ENCODE measurements at regions not wholly inside any gene's neighbourhood (a gene's known extent, or its start where the extent isn't known, plus 50 kb on each side); places are given as distances from the start of the nearest gene placed in this dataset.
"Not testable (repeated sequence)": the region's sequence is repeated elsewhere in the genome, so short reads cannot be mapped to it uniquely, and the experiment has no call there.

- TF ChIP-seq POLR2A, CTCF (IDR thresholded peaks at IDR 0.05): not testable (repeated sequence)
Measured at GRCh38 chr13:63236667-63237396, 1821.2 kb upstream of the PCDH20 start.
